ENCODE measurements at regions not wholly inside any gene's neighbourhood (a gene's known extent, or its start where the extent isn't known, plus 50 kb on each side); places are given as distances from the start of the nearest gene placed in this dataset.

- 0% methylated on average over 7 of the region's 11 CpGs for WGBS (ENCODE audit: low lambda C conversion rate)
- POLR2A ChIA-PET, result no interaction called here
- ATAC-seq, result no peak
These were observed 69.4 kb upstream of the ALX4 start for GRCh38 chr11:44379141-44380008.

DNA sequence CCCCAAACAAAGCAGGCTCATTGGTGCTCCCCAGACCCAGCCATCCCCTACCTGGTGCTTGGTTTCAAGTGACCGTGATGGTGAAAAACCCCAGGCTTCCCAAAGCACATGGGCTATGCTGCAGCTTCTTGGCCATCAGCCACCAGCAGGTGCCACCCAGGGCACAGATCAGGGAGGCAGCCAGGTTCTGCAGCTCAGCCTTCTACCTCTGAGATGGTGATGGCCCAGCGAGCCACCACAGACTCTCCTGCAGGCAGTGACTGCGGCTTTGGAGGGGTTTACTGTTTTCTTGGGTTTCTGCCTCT, 70.0 kb upstream of the ALX4 start:
- no peak for DNase-seq (ENCODE audit: low spot score)
- no peaks in the 10 kb centered on the region for H3K4me1 ChIP-seq (ENCODE audit: insufficient read depth, low read length)
- intact Hi-C loops (cut with micrococcal nuclease; ENCODE audit: unreplicated experiment) (no loop called here), in situ Hi-C loops (cut with HindIII; ENCODE audit: extremely low pct_ligation_motif_present, low pct_unique_long_range_greater_than_20kb) (no loop called here)
- H3K79me2 ChIP-seq (ENCODE audit: insufficient read depth, low read length), result no peaks in the 10 kb centered on the region
- no peak overlapping the region for H3K4me2 ChIP-seq (ENCODE audit: low read depth, low read length)
- no peak for ATAC-seq
- TF ChIP-seq SETDB1 (CRISPR knock-in tag; IDR thresholded peaks at IDR 0.05; ENCODE audit: borderline replicate concordance) (no peak), ZMAT3 (CRISPR knock-in tag; conservative IDR thresholded peaks at IDR 0.05) (no peak), SNAPC2 (CRISPR knock-in tag; IDR thresholded peaks at IDR 0.05) (no peak), ZNF10 (CRISPR knock-in tag; IDR thresholded peaks at IDR 0.05; ENCODE audit: borderline replicate concordance, low read depth) (no peak), CENPX (CRISPR knock-in tag; IDR thresholded peaks at IDR 0.05) (no peak), RFX5 (IDR thresholded peaks at IDR 0.05; ENCODE audit: low read depth, low read length) (no peak)
- ChIA-PET CTCF (ENCODE audit: low intra/inter-chr PET ratio, low total read pairs) (no interaction called here), POLR2A (no interaction called here)
- no CpG with 5 or more reads among the region's 3 CpGs for WGBS (ENCODE audit: low lambda C conversion rate)
- H3K9ac ChIP-seq (ENCODE audit: insufficient read depth, low read depth, low read length), result no peak overlapping the region
- no peak overlapping the region for H2AFZ ChIP-seq (ENCODE audit: low read length)
- peaks cover 4 to 35% of the 10 kb centered on the region in 2 experiments; a peak in 2 of 5 replicates for H3K27me3 ChIP-seq (ENCODE audit: control insufficient read depth in 1 of 2, insufficient read depth in 2 of 2, low read length in 2 of 2)
- BruUV-seq (replicated peaks), result no TSS peak
- no peaks in the 10 kb centered on the region for H3K9me3 ChIP-seq (ENCODE audit: low read length)
- no peaks in the 10 kb centered on the region for H3K36me3 ChIP-seq (replicated peaks in 1 of 2; ENCODE audit: control insufficient read depth in 1 of 2, insufficient read depth in 2 of 2, low read length in 2 of 2)
- no peak overlapping the region for H3K4me3 ChIP-seq (replicated peaks in 1 of 3; ENCODE audit: insufficient read depth in 1 of 3, low read depth in 2 of 3, low read length in 3 of 3)
- no peak for FAIRE-seq
- H4K20me1 ChIP-seq (ENCODE audit: insufficient read depth, low read length), result no peaks in the 10 kb centered on the region
- H3K27ac ChIP-seq (ENCODE audit: extremely low read length, insufficient read depth, low read length), result no peak overlapping the region

More at GRCh38 chr11:44379141-44380008, 69.4 kb upstream of the ALX4 start:
- in situ Hi-C loops (cut with HindIII; ENCODE audit: extremely low pct_ligation_motif_present, low pct_unique_long_range_greater_than_20kb), result no loop called here
- H3K9me3 ChIP-seq (ENCODE audit: low read length), result no peaks in the 10 kb centered on the region
- TF ChIP-seq ZNF773 (CRISPR knock-in tag; IDR thresholded peaks at IDR 0.05; ENCODE audit: borderline replicate concordance) (no peak), DDIT3 (CRISPR knock-in tag; IDR thresholded peaks at IDR 0.05) (no peak), ZNF234 (CRISPR knock-in tag; conservative IDR thresholded peaks at IDR 0.05) (no peak)
- FAIRE-seq (no peak), DNase-seq (ENCODE audit: low spot score) (no peak)
- no peaks in the 10 kb centered on the region for H3K4me1 ChIP-seq (ENCODE audit: insufficient read depth, low read length)
- no peak overlapping the region for H2AFZ ChIP-seq (ENCODE audit: low read length)
- BruUV-seq (replicated peaks), result no TSS peak
- H3K27ac ChIP-seq (ENCODE audit: extremely low read length, insufficient read depth, low read length), result no peak overlapping the region
- no peaks in the 10 kb centered on the region for H3K36me3 ChIP-seq (replicated peaks in 1 of 2; ENCODE audit: control insufficient read depth in 1 of 2, insufficient read depth in 2 of 2, low read length in 2 of 2)
- intact Hi-C loops (cut with micrococcal nuclease; ENCODE audit: unreplicated experiment), result no loop called here
- H3K27me3 ChIP-seq (ENCODE audit: control insufficient read depth in 1 of 2, insufficient read depth in 2 of 2, low read length in 2 of 2), result peaks cover 4 to 34% of the 10 kb centered on the region in 2 experiments; a peak in 2 of 5 replicates
- no peaks in the 10 kb centered on the region for H4K20me1 ChIP-seq (ENCODE audit: insufficient read depth, low read length)
- H3K4me3 ChIP-seq (replicated peaks in 1 of 3; ENCODE audit: insufficient read depth in 1 of 3, low read depth in 2 of 3, low read length in 3 of 3), result no peak overlapping the region
- no peak overlapping the region for H3K9ac ChIP-seq (ENCODE audit: insufficient read depth, low read depth, low read length)
- CTCF ChIA-PET (ENCODE audit: low intra/inter-chr PET ratio, low total read pairs), result no interaction called here
- H3K79me2 ChIP-seq (ENCODE audit: insufficient read depth, low read length), result no peaks in the 10 kb centered on the region
- H3K4me2 ChIP-seq (ENCODE audit: low read depth, low read length), result no peak overlapping the region
